ENCODE measurements at regions not wholly inside any gene's neighbourhood (a gene's known extent, or its start where the extent isn't known, plus 50 kb on each side); places are given as distances from the start of the nearest gene placed in this dataset.

DNA sequence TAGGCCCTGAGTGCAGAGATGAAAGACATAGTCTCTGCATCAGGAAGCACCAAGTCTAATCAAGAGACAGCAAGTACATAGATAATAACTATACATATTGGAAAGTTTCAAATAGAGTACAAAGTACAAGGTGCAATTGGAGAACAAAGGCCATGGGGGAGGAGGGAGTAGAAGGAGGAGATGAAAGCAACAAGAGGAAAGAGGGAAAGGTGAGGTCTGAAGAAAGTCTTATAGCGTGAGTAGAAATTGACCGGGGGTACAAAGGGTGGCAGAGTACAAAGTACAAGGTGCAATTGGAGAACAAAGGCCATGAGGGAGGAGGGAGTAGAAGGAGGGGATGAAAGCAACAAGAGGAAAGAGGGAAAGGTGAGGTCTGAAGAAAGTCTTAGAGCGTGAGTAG lies 244.2 kb upstream of the JUN start:
- H3K27me3 ChIP-seq (ENCODE audit: control insufficient read depth, insufficient read depth, low read length) = no peaks in the 10 kb centered on the region

DNA sequence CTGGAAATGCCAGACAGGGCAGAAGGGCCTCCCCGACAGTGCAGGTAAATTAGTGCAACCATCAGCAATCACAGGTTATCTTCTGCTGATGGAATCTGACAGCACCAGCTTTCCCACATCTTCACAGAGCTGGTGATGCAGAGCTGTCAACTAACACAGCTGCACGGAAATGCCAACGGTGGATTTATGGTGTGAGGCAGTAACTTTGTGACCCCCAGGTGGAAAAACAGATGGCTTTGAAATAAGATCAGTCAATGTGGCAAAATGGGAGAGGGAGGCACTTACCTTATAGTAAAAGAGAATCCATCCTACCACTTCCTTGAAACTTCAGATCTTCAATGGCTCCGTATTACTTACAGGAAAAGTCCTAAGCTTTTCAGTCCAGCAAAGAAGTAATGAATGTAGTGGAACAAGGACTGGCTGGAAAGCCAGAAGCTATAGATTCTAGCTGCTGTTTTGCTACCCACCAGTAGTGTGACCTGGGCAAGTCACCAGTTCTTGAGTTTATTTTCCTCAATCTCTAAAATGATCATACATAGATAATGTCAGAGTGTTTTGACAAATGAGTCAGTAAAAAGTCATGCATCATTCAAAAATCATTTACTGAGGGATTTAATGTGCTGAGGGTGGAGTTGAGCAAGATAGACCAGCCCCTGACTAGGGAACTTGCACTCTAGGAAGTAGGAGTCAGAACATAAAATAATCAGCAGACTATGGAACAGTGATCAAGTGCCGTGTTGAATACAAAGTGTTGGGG lies 245.7 kb upstream of the JUN start:
- Histone ChIP-seq H3K36me3 (ENCODE audit: control insufficient read depth, insufficient read depth, low read length) (no peaks in the 10 kb centered on the region), H3K4me3 (ENCODE audit: low read depth, low read length) (no peak overlapping the region), H3K27me3 (ENCODE audit: control insufficient read depth, insufficient read depth, low read length) (no peaks in the 10 kb centered on the region), H3K4me1 (ENCODE audit: control insufficient read depth, insufficient read depth, low read length) (no peaks in the 10 kb centered on the region), H3K9me3 (ENCODE audit: control insufficient read depth, insufficient read depth, low read length) (no peaks in the 10 kb centered on the region), H3K9ac (ENCODE audit: low read depth, low read length) (no peak overlapping the region)

More for the DNA sequence above, 244.2 kb upstream of the JUN start:
- Histone ChIP-seq H3K4me1 (ENCODE audit: control insufficient read depth, insufficient read depth, low read length) (no peaks in the 10 kb centered on the region), H3K4me3 (ENCODE audit: low read depth, low read length) (no peak overlapping the region), H3K36me3 (ENCODE audit: control insufficient read depth, insufficient read depth, low read length) (no peaks in the 10 kb centered on the region), H3K9me3 (ENCODE audit: control insufficient read depth, insufficient read depth, low read length) (no peaks in the 10 kb centered on the region), H3K9ac (ENCODE audit: low read depth, low read length) (no peak overlapping the region)

GRCh38 chr1:59032228-59032627 lies 248.4 kb upstream of the JUN start:
- H3K4me1 ChIP-seq (ENCODE audit: control insufficient read depth, insufficient read depth, low read length) = no peaks in the 10 kb centered on the region
- no peaks in the 10 kb centered on the region for H3K27me3 ChIP-seq (ENCODE audit: control insufficient read depth, insufficient read depth, low read length)
- no peak overlapping the region for H3K9ac ChIP-seq (ENCODE audit: low read depth, low read length)
- no peaks in the 10 kb centered on the region for H3K36me3 ChIP-seq (ENCODE audit: control insufficient read depth, insufficient read depth, low read length)
- H3K4me3 ChIP-seq (ENCODE audit: low read depth, low read length) = no peak overlapping the region
- no peaks in the 10 kb centered on the region for H3K9me3 ChIP-seq (ENCODE audit: control insufficient read depth, insufficient read depth, low read length)

DNA sequence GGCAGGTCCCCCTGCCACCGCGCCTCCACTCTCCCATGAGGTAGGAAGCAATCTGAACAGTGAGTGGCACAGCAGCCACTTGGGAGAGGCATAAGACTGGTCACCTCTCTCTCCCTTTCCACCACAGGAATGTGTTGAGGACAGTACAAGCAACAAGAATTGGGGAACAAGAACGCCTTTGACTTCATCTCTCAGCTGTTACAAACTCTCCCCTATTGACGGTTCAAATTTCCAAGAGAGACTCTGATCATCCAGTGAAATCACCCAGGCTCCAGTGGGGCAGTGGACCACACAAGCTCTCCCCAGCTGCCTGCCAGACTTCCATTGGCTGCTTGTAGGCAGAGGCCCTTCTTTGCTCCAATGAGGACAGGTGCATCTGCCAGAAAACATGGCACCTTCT lies 249.9 kb upstream of the JUN start:
- H3K9me3 ChIP-seq (ENCODE audit: control insufficient read depth, insufficient read depth, low read length) = no peaks in the 10 kb centered on the region
- no peak overlapping the region for H3K9ac ChIP-seq (ENCODE audit: low read depth, low read length)
- H3K36me3 ChIP-seq (ENCODE audit: control insufficient read depth, insufficient read depth, low read length) = no peaks in the 10 kb centered on the region
- no peaks in the 10 kb centered on the region for H3K4me1 ChIP-seq (ENCODE audit: control insufficient read depth, insufficient read depth, low read length)
- no peaks in the 10 kb centered on the region for H3K27me3 ChIP-seq (ENCODE audit: control insufficient read depth, insufficient read depth, low read length)
- H3K4me3 ChIP-seq (ENCODE audit: low read depth, low read length) = no peak overlapping the region

DNA sequence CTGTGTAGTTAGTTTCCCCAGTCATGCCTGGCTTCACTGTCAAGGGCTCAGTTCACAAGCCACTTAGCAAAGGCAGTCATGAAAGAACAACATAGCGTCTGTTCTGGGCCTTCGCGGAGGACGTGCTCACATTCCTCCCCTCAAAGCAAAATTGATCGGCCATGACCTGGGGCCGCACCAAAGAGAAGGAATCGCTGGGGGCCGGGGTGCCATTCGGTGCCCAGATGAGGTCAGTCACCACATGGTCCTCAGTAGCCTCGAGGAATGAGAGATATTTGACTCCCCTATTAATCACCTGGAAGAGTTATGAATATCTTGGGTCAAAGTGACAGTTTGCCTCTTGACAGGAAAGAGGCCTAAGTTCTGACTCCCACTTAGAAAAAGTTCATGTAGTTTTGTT lies 251.1 kb upstream of the JUN start:
- H3K9ac ChIP-seq (ENCODE audit: low read depth, low read length) = no peak overlapping the region
- no peaks in the 10 kb centered on the region for H3K36me3 ChIP-seq (ENCODE audit: control insufficient read depth, insufficient read depth, low read length)
- H3K27me3 ChIP-seq (ENCODE audit: control insufficient read depth, insufficient read depth, low read length) = no peaks in the 10 kb centered on the region
- no peaks in the 10 kb centered on the region for H3K9me3 ChIP-seq (ENCODE audit: control insufficient read depth, insufficient read depth, low read length)
- no peaks in the 10 kb centered on the region for H3K4me1 ChIP-seq (ENCODE audit: control insufficient read depth, insufficient read depth, low read length)
- no peak overlapping the region for H3K4me3 ChIP-seq (ENCODE audit: low read depth, low read length)

GRCh38 chr1:59039551-59039950 lies 255.7 kb upstream of the JUN start:
- H3K27me3 ChIP-seq (ENCODE audit: control insufficient read depth, insufficient read depth, low read length) = no peaks in the 10 kb centered on the region
- H3K9me3 ChIP-seq (ENCODE audit: control insufficient read depth, insufficient read depth, low read length) = no peaks in the 10 kb centered on the region
- H3K36me3 ChIP-seq (ENCODE audit: control insufficient read depth, insufficient read depth, low read length) = no peaks in the 10 kb centered on the region
- H3K4me3 ChIP-seq (ENCODE audit: low read depth, low read length) = no peak overlapping the region
- no peak overlapping the region for H3K9ac ChIP-seq (ENCODE audit: low read depth, low read length)
- H3K4me1 ChIP-seq (ENCODE audit: control insufficient read depth, insufficient read depth, low read length) = no peaks in the 10 kb centered on the region

GRCh38 chr1:59040486-59040885 lies 256.4 kb upstream of the FGGY start:
- Histone ChIP-seq H3K9me3 (ENCODE audit: control insufficient read depth, insufficient read depth, low read length) (no peaks in the 10 kb centered on the region), H3K27me3 (ENCODE audit: control insufficient read depth, insufficient read depth, low read length) (no peaks in the 10 kb centered on the region), H3K9ac (ENCODE audit: low read depth, low read length) (no peak overlapping the region), H3K4me3 (ENCODE audit: low read depth, low read length) (no peak overlapping the region), H3K36me3 (ENCODE audit: control insufficient read depth, insufficient read depth, low read length) (no peaks in the 10 kb centered on the region), H3K4me1 (ENCODE audit: control insufficient read depth, insufficient read depth, low read length) (no peaks in the 10 kb centered on the region)

GRCh38 chr1:59041646-59042277 lies 255.1 kb upstream of the FGGY start:
- H3K4me3 ChIP-seq (ENCODE audit: low read depth, low read length) = no peak overlapping the region
- H3K9ac ChIP-seq (ENCODE audit: low read depth, low read length) = no peak overlapping the region
- no peaks in the 10 kb centered on the region for H3K9me3 ChIP-seq (ENCODE audit: control insufficient read depth, insufficient read depth, low read length)
- no peaks in the 10 kb centered on the region for H3K4me1 ChIP-seq (ENCODE audit: control insufficient read depth, insufficient read depth, low read length)
- H3K27me3 ChIP-seq (ENCODE audit: control insufficient read depth, insufficient read depth, low read length) = no peaks in the 10 kb centered on the region
- no peaks in the 10 kb centered on the region for H3K36me3 ChIP-seq (ENCODE audit: control insufficient read depth, insufficient read depth, low read length)

DNA sequence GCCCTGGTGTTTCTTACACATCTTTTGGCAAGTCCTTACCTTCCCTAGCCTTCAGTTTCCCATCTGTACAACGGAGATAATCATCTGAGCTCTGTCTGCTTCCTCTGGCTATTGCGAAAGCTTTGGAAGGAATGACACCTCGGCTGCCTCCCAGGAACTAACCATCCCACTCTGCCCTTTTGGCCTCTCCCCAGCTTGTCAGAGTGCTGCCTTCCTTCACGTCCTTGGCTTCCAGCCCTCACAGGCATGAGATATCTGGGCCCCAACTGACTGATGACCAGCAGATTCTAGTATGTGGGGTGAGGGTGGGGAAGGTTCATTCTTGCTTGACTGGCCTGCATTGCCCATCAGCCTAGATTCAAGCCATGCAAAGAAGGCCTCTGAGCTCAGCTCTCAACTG lies 253.1 kb upstream of the FGGY start:
- H3K4me1 ChIP-seq (ENCODE audit: control insufficient read depth, insufficient read depth, low read length) = no peaks in the 10 kb centered on the region
- no peaks in the 10 kb centered on the region for H3K9me3 ChIP-seq (ENCODE audit: control insufficient read depth, insufficient read depth, low read length)
- H3K27me3 ChIP-seq (ENCODE audit: control insufficient read depth, insufficient read depth, low read length) = no peaks in the 10 kb centered on the region
- no peak overlapping the region for H3K4me3 ChIP-seq (ENCODE audit: low read depth, low read length)
- H3K9ac ChIP-seq (ENCODE audit: low read depth, low read length) = no peak overlapping the region
- no peaks in the 10 kb centered on the region for H3K36me3 ChIP-seq (ENCODE audit: control insufficient read depth, insufficient read depth, low read length)

DNA sequence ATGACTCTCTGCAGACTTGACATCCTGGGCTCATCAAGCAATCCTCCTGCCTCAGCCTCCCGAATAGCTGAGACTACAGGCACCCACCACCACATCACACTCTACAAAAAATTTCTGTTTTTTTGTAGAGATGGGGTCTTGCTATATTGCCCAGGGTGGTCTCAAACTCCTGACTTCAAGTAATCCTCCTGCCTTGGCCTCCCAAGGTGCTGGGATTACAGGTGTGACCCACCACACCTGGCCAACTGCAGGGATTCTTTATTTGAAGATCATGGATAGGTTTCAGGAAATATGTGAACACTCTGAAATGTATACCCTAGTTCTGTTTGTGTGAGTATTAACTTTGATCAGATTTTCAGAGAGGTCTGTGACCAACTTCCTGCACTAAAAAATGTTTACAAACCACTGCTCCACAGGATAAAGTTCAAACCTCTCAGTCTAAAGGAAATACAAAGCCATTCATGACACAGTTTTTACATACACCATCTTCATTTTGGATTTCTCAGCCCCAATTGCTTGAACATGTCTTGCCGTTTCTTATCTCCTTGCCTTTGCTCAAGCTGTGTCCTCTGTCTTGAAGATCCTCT lies 252.3 kb upstream of the FGGY start:
- Histone ChIP-seq H3K36me3 (ENCODE audit: control insufficient read depth, insufficient read depth, low read length) (no peaks in the 10 kb centered on the region), H3K9me3 (ENCODE audit: control insufficient read depth, insufficient read depth, low read length) (no peaks in the 10 kb centered on the region), H3K4me3 (ENCODE audit: low read depth, low read length) (no peak overlapping the region), H3K27me3 (ENCODE audit: control insufficient read depth, insufficient read depth, low read length) (no peaks in the 10 kb centered on the region), H3K4me1 (ENCODE audit: control insufficient read depth, insufficient read depth, low read length) (no peaks in the 10 kb centered on the region), H3K9ac (ENCODE audit: low read depth, low read length) (no peak overlapping the region)

- Histone ChIP-seq H3K9ac (ENCODE audit: low read depth, low read length) (no peak overlapping the region), H3K36me3 (ENCODE audit: control insufficient read depth, insufficient read depth, low read length) (no peaks in the 10 kb centered on the region), H3K27me3 (ENCODE audit: control insufficient read depth, insufficient read depth, low read length) (no peaks in the 10 kb centered on the region), H3K4me3 (ENCODE audit: low read depth, low read length) (no peak overlapping the region), H3K9me3 (ENCODE audit: control insufficient read depth, insufficient read depth, low read length) (no peaks in the 10 kb centered on the region), H3K4me1 (ENCODE audit: control insufficient read depth, insufficient read depth, low read length) (no peaks in the 10 kb centered on the region)
Observed at GRCh38 chr1:59045137-59045536, 251.8 kb upstream of the FGGY start.

DNA sequence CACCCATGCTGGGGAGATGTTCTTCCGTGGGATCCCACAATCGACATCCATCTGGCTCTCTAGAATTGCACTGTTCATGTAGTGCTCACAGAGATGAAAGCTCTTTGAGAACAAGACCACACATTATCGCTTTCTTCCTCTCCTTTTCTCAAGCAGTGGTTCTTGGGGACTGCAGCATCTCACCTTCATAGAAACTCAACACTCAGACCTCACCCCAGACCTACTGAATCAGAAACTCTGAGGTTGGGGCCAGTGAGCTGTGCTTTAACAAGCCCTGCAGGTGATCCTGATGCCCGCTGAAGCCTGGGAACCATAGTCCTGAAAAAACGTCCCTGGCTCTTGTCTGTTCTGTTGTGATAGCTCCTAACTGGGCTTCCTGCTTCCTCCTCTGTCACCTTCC lies 251.3 kb upstream of the FGGY start:
- H3K4me3 ChIP-seq (ENCODE audit: low read depth, low read length) = no peak overlapping the region
- no peaks in the 10 kb centered on the region for H3K9me3 ChIP-seq (ENCODE audit: control insufficient read depth, insufficient read depth, low read length)
- no peaks in the 10 kb centered on the region for H3K27me3 ChIP-seq (ENCODE audit: control insufficient read depth, insufficient read depth, low read length)
- H3K4me1 ChIP-seq (ENCODE audit: control insufficient read depth, insufficient read depth, low read length) = no peaks in the 10 kb centered on the region
- no peaks in the 10 kb centered on the region for H3K36me3 ChIP-seq (ENCODE audit: control insufficient read depth, insufficient read depth, low read length)
- no peak overlapping the region for H3K9ac ChIP-seq (ENCODE audit: low read depth, low read length)

All from iPS-15b (cell line).